Keratinocyte (primary cell): ENCODE measurements at regions not wholly inside any gene's neighbourhood (a gene's known extent, or its start where the extent isn't known, plus 50 kb on each side); places are given as distances from the start of the nearest gene placed in this dataset.

Experiments used
- DNase-seq: peaks from one replicate; pipeline ENCODE4 v3.0.0-alpha.2; 2011; ENCODE audit warnings: low read depth, missing footprints, low spot score
- FAIRE-seq: peaks from 2 replicates; lab custom pipeline; 2011; peaks lifted over from hg19 to GRCh38; lab: Jason Lieb, UNC
- H2AFZ ChIP-seq: 2 replicates; pipeline ENCODE4 v1.6.0; 2012; ENCODE audit warnings: low read length, control low read depth, inconsistent platforms; ENCODE audit not compliant: control insufficient read depth
- H3K27ac ChIP-seq: 2 replicates; pipeline ENCODE4 v1.5.1; 2011; ENCODE audit warnings: low read length; ENCODE audit not compliant: control insufficient read depth, insufficient read depth
- H3K27me3 ChIP-seq: 3 replicates; pipeline ENCODE4 v1.6.0; 2011; ENCODE audit warnings: low read length; ENCODE audit not compliant: control insufficient read depth, insufficient read depth; ENCODE audit errors: extremely low read depth
- H3K36me3 ChIP-seq, 2 experiments: 2 replicates in 1 of 2; 3 replicates in 1 of 2; pipeline ENCODE4 v1.5.1; 2011; ENCODE audit warnings: low read length in 2 of 2, mild to moderate bottlenecking in 1 of 2; ENCODE audit not compliant: control insufficient read depth in 2 of 2, insufficient read depth in 2 of 2; ENCODE audit errors: extremely low read depth in 1 of 2
- H3K4me1 ChIP-seq: 3 replicates; pipeline ENCODE4 v1.5.1; 2011; ENCODE audit warnings: low read length; ENCODE audit not compliant: control insufficient read depth, insufficient read depth; ENCODE audit errors: extremely low read depth
- H3K4me2 ChIP-seq: 3 replicates; pipeline ENCODE4 v1.6.0; 2011; ENCODE audit warnings: low read depth, low read length; ENCODE audit not compliant: control insufficient read depth, insufficient read depth; ENCODE audit errors: extremely low read depth
- H3K4me3 ChIP-seq, 3 experiments: fragments of 200-600 bp in 1 of 3; sonication (generic) in 1 of 3; 2 replicates in 2 of 3; 3 replicates in 1 of 3; pipeline ENCODE4 v1.5.1; 2011 to 2016; ENCODE audit warnings: low read length in 3 of 3, mild to moderate bottlenecking in 3 of 3, control low read depth in 2 of 3, inconsistent platforms in 1 of 3, low read depth in 1 of 3, mixed read lengths in 1 of 3, mixed run types in 1 of 3, moderate library complexity in 1 of 3; ENCODE audit not compliant: control insufficient read depth in 2 of 3, insufficient read depth in 2 of 3; ENCODE audit errors: extremely low read depth in 1 of 3
- H3K79me2 ChIP-seq: 2 replicates; pipeline ENCODE4 v1.6.0; 2012; ENCODE audit warnings: low read length; ENCODE audit not compliant: control insufficient read depth, insufficient read depth
- H3K9ac ChIP-seq: 3 replicates; pipeline ENCODE4 v1.6.0; 2011; ENCODE audit warnings: low read length; ENCODE audit not compliant: control insufficient read depth, insufficient read depth; ENCODE audit errors: extremely low read depth
- H3K9me1 ChIP-seq: 3 replicates; pipeline ENCODE4 v1.6.0; 2011; ENCODE audit warnings: low read length; ENCODE audit not compliant: control insufficient read depth, insufficient read depth; ENCODE audit errors: extremely low read depth
- H3K9me3 ChIP-seq: 2 replicates; pipeline ENCODE4 v1.5.1; 2012; ENCODE audit warnings: low read depth, low read length; ENCODE audit not compliant: control insufficient read depth
- H4K20me1 ChIP-seq: 3 replicates; pipeline ENCODE4 v1.6.0; 2011; ENCODE audit warnings: low read length; ENCODE audit not compliant: control insufficient read depth, insufficient read depth; ENCODE audit errors: extremely low read depth
- CTCF ChIP-seq, 3 experiments: IDR thresholded peaks in 1 of 3; conservative IDR thresholded peaks in 1 of 3; optimal IDR thresholded peaks in 1 of 3; 2 replicates in 2 of 3; 3 replicates in 1 of 3; pipeline versions ENCODE3 to v1.5.1; 2011; ENCODE audit warnings: low read length in 3 of 3, mild to moderate bottlenecking in 3 of 3, moderate library complexity in 2 of 3, control low read depth in 1 of 3, inconsistent platforms in 1 of 3; ENCODE audit not compliant: insufficient read depth in 2 of 3; ENCODE audit errors: extremely low read depth in 1 of 3
- EZH2 ChIP-seq: IDR thresholded peaks from one replicate; pipeline ENCODE4 v1.6.1; 2012; ENCODE audit warnings: inconsistent platforms, mild to moderate bottlenecking, low read length, moderate library complexity
- dilution Hi-C: fragments of 300-500 bp; cut with MboI; formaldehyde crosslinking; loops from one replicate; pipeline ENCODE4 v1.7.0; 2020; ENCODE audit warnings: low sequenced_read_pairs; ENCODE audit not compliant: extremely low pct_ligation_motif_present

GRCh38 chr6:71029555-71029954 is 72.7 kb upstream of the B3GAT2 start:
- no peak overlapping the region for H3K4me3 ChIP-seq
- no peaks in the 10 kb centered on the region for H3K9me1 ChIP-seq
- H3K36me3 ChIP-seq = no peaks in the 10 kb centered on the region
- H3K79me2 ChIP-seq = no peaks in the 10 kb centered on the region
- peaks cover 2% of the 10 kb centered on the region for H3K4me1 ChIP-seq
- H2AFZ ChIP-seq = no peak overlapping the region
- H4K20me1 ChIP-seq = no peaks in the 10 kb centered on the region
- dilution Hi-C loops = no loop called here
- H3K4me2 ChIP-seq = no peak overlapping the region
- no peak for FAIRE-seq
- TF ChIP-seq CTCF (optimal IDR thresholded peaks at IDR 0.05 in 1 of 3, IDR thresholded peaks at IDR 0.05 in 1 of 3, conservative IDR thresholded peaks at IDR 0.05 in 1 of 3; ENCODE audit: extremely low read depth in 1 of 3, insufficient read depth in 2 of 3, low read length in 3 of 3) = no peak
- TF ChIP-seq EZH2 = no peak
- H3K27me3 ChIP-seq = no peaks in the 10 kb centered on the region
- no peak overlapping the region for H3K9ac ChIP-seq
- no peak overlapping the region for H3K27ac ChIP-seq
- no peaks in the 10 kb centered on the region for H3K9me3 ChIP-seq
- DNase-seq = no peak

- no peak for FAIRE-seq
- no peaks in the 10 kb centered on the region for H3K36me3 ChIP-seq
- no peak for DNase-seq
- peaks cover 2% of the 10 kb centered on the region for H3K4me1 ChIP-seq
- no peak overlapping the region for H3K27ac ChIP-seq
- no peak overlapping the region for H2AFZ ChIP-seq
- dilution Hi-C loops = no loop called here
- no peaks in the 10 kb centered on the region for H4K20me1 ChIP-seq
- H3K9me3 ChIP-seq = no peaks in the 10 kb centered on the region
- H3K27me3 ChIP-seq = no peaks in the 10 kb centered on the region
- no peak overlapping the region for H3K9ac ChIP-seq
- no peaks in the 10 kb centered on the region for H3K79me2 ChIP-seq
- TF ChIP-seq CTCF (optimal IDR thresholded peaks at IDR 0.05 in 1 of 3, IDR thresholded peaks at IDR 0.05 in 1 of 3, conservative IDR thresholded peaks at IDR 0.05 in 1 of 3; ENCODE audit: extremely low read depth in 1 of 3, insufficient read depth in 2 of 3, low read length in 3 of 3) (no peak), EZH2 (no peak)
- H3K4me2 ChIP-seq = no peak overlapping the region
- H3K4me3 ChIP-seq = no peak overlapping the region
- H3K9me1 ChIP-seq = no peaks in the 10 kb centered on the region
Observed at GRCh38 chr6:71031912-71032311, 75.1 kb upstream of the B3GAT2 start.
